PFSK-1 (cell line): ENCODE measurements at regions not wholly inside any gene's neighbourhood (a gene's known extent, or its start where the extent isn't known, plus 50 kb on each side); places are given as distances from the start of the nearest gene placed in this dataset.

Source experiments
- FOXP2 ChIP-seq: optimal IDR thresholded peaks from 2 replicates; pipeline ENCODE3; 2011; ENCODE audit warnings: borderline replicate concordance, control low read depth, inconsistent platforms; ENCODE audit not compliant: insufficient read depth; ENCODE audit errors: extremely low read length, extremely low read depth
- POLR2AphosphoS5 ChIP-seq: IDR thresholded peaks from 2 replicates; pipeline ENCODE4 v1.6.1; 2012; ENCODE audit warnings: low read depth, mild to moderate bottlenecking, control low read depth, low read length, moderate library complexity
- REST ChIP-seq, 2 experiments: IDR thresholded peaks; 2 replicates each; pipeline versions ENCODE4 v1.6.1 to v1.8.0; 2011 to 2012; ENCODE audit warnings: low read depth in 2 of 2, low read length in 2 of 2, control low read depth in 1 of 2, inconsistent platforms in 1 of 2, mild to moderate bottlenecking in 1 of 2, moderate library complexity in 1 of 2; ENCODE audit not compliant: insufficient read depth in 1 of 2
- SIN3A ChIP-seq: IDR thresholded peaks from 2 replicates; pipeline ENCODE4 v1.6.1; 2012; ENCODE audit warnings: mild to moderate bottlenecking, low read length, moderate library complexity, borderline replicate concordance; ENCODE audit not compliant: insufficient read depth
- TAF1 ChIP-seq: IDR thresholded peaks from 2 replicates; pipeline ENCODE4 v1.6.1; 2012; ENCODE audit warnings: low read length, control low read depth, borderline replicate concordance; ENCODE audit not compliant: insufficient read depth

GRCh38 chr16:86227801-86228200 lies 282.5 kb upstream of the FOXF1 start:
- TF ChIP-seq TAF1: no peak
- TF ChIP-seq POLR2AphosphoS5: no peak
- TF ChIP-seq SIN3A: no peak
- TF ChIP-seq REST (IDR thresholded peaks at IDR 0.05; ENCODE audit: insufficient read depth in 1 of 2, low read depth in 2 of 2, low read length in 2 of 2): no peak
- no peak for TF ChIP-seq FOXP2
